ENCODE measurements at regions not wholly inside any gene's neighbourhood (a gene's known extent, or its start where the extent isn't known, plus 50 kb on each side); places are given as distances from the start of the nearest gene placed in this dataset.

DNA sequence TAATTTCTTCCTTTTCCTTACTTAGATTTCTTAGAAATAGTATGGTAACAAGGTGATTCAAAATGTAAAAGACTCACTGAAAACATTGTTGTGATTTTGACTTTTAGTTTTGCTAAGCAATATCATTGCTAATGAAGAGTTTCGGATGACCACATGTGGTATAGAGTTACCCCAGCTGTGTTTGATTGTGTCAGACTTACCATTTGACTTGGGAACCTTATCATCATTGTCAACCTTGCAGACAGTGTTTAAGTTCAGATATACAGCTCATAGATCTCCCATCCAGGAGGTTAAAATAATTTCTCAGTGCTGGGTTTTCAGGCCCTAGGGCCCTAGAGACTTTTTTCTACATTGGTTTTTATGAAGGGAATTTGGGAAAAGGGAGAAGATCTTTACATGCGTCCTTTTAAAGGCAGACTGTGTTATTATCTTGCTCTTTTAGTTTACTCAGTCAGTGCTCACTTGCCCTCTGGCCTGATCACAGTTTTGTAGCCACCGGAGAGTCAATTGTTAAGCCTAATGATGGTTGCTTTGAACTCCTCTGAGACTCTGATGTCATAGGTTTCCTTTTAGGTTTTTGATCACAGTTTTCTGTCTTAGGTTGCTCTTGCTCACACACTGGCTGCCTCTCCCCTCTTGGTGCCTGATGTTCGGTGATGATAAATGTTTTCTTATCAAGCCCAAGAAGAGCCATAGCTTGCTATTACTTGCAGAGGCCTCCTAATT, 133.5 kb upstream of the ZPLD1 start:
- H3K36me3 ChIP-seq (ENCODE audit: insufficient read depth, low read length): no peaks in the 10 kb centered on the region
- H3K9me3 ChIP-seq (ENCODE audit: insufficient read depth, low read depth, low read length): no peaks in the 10 kb centered on the region
- H3K4me3 ChIP-seq (ENCODE audit: low read length, poor library complexity, severe bottlenecking): no peak overlapping the region
- H3K9ac ChIP-seq (ENCODE audit: low read depth, low read length, poor library complexity, severe bottlenecking): no peak overlapping the region
- no peaks in the 10 kb centered on the region for H3K9me2 ChIP-seq (replicated peaks; ENCODE audit: low read depth, low read length)
- no peak overlapping the region for H2AFZ ChIP-seq (ENCODE audit: low read length)
- TF ChIP-seq, protein P1, sequence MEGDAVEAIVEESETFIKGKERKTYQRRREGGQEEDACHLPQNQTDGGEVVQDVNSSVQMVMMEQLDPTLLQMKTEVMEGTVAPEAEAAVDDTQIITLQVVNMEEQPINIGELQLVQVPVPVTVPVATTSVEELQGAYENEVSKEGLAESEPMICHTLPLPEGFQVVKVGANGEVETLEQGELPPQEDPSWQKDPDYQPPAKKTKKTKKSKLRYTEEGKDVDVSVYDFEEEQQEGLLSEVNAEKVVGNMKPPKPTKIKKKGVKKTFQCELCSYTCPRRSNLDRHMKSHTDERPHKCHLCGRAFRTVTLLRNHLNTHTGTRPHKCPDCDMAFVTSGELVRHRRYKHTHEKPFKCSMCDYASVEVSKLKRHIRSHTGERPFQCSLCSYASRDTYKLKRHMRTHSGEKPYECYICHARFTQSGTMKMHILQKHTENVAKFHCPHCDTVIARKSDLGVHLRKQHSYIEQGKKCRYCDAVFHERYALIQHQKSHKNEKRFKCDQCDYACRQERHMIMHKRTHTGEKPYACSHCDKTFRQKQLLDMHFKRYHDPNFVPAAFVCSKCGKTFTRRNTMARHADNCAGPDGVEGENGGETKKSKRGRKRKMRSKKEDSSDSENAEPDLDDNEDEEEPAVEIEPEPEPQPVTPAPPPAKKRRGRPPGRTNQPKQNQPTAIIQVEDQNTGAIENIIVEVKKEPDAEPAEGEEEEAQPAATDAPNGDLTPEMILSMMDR (conservative IDR thresholded peaks at IDR 0.05; ENCODE audit: low read length): no peak
- no peak for TF ChIP-seq EZH2phosphoT487 (IDR thresholded peaks at IDR 0.05; ENCODE audit: borderline replicate concordance)
- H3K27me3 ChIP-seq (ENCODE audit: insufficient read depth, low read length, poor library complexity, severe bottlenecking): no peaks in the 10 kb centered on the region
- no peaks in the 10 kb centered on the region for H3K79me2 ChIP-seq (ENCODE audit: insufficient read depth, low read length)
- peaks cover 7% of the 10 kb centered on the region for H3K4me1 ChIP-seq (ENCODE audit: insufficient read depth, low read length, poor library complexity, severe bottlenecking)
- H3F3A ChIP-seq (ENCODE audit: low read depth): no peaks in the 10 kb centered on the region
- no peak overlapping the region for H3K4me2 ChIP-seq (ENCODE audit: low read depth, low read length, poor library complexity, severe bottlenecking)
- H4K20me1 ChIP-seq (ENCODE audit: insufficient read depth, low read length, poor library complexity, severe bottlenecking): no peaks in the 10 kb centered on the region

DNA sequence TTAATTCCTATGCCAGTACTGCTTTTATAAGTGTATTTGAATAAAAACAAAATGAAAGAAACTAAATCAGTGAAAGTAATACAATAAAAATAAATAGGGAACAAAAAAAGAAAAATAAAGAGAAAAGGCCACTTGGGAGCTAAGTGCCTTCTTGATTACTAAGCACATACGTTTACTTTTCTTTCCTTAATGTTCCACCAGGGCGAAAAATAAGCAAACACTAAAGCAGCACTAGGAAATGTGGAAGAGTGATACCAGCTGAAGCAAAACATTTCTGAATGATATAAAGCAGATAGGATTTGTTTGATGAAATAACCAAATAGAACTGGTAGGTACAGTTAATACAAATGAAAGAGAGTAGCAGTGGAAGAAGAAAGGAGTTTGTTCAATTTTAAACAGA, 132.8 kb upstream of the ZPLD1 start:
- Histone ChIP-seq H3K9me3 (ENCODE audit: insufficient read depth, low read depth, low read length) (no peaks in the 10 kb centered on the region), H3K79me2 (ENCODE audit: insufficient read depth, low read length) (no peaks in the 10 kb centered on the region), H2AFZ (ENCODE audit: low read length) (no peak overlapping the region), H3K4me3 (ENCODE audit: low read length, poor library complexity, severe bottlenecking) (no peak overlapping the region), H3K27me3 (ENCODE audit: insufficient read depth, low read length, poor library complexity, severe bottlenecking) (no peaks in the 10 kb centered on the region), H4K20me1 (ENCODE audit: insufficient read depth, low read length, poor library complexity, severe bottlenecking) (no peaks in the 10 kb centered on the region), H3K36me3 (ENCODE audit: insufficient read depth, low read length) (no peaks in the 10 kb centered on the region), H3K4me2 (ENCODE audit: low read depth, low read length, poor library complexity, severe bottlenecking) (no peak overlapping the region), H3K9me2 (replicated peaks; ENCODE audit: low read depth, low read length) (no peaks in the 10 kb centered on the region), H3K9ac (ENCODE audit: low read depth, low read length, poor library complexity, severe bottlenecking) (no peak overlapping the region), H3F3A (ENCODE audit: low read depth) (no peaks in the 10 kb centered on the region), H3K4me1 (ENCODE audit: insufficient read depth, low read length, poor library complexity, severe bottlenecking) (peaks cover 4% of the 10 kb centered on the region)
- TF ChIP-seq EZH2phosphoT487 (IDR thresholded peaks at IDR 0.05; ENCODE audit: borderline replicate concordance): no peak
- TF ChIP-seq, protein P1 (conservative IDR thresholded peaks at IDR 0.05; ENCODE audit: low read length): no peak

DNA sequence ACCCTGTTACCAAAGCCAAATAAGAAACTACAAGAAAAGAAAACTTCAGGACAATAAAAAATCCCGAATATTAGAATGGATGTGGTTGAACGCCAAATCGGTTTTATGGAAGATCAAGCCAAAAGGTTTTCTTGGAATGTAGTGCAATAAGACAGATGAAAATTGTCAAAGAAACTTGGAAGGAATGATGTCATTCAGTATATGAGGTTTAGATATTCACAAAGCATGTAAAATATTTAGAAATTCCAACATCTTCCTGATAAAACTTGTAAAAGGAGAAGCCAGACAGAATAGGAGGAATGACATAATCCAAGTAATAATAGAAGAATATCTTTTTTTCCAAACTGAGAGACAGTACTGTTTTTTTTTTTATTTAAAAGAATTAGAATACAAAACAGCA, 130.3 kb upstream of the ZPLD1 start:
- Histone ChIP-seq H3K9me2 (replicated peaks; ENCODE audit: low read depth, low read length) (no peaks in the 10 kb centered on the region), H2AFZ (ENCODE audit: low read length) (no peak overlapping the region), H3K4me3 (ENCODE audit: low read length, poor library complexity, severe bottlenecking) (no peak overlapping the region)

More for the DNA sequence above, 130.3 kb upstream of the ZPLD1 start:
- Histone ChIP-seq H4K20me1 (ENCODE audit: insufficient read depth, low read length, poor library complexity, severe bottlenecking) (no peaks in the 10 kb centered on the region), H3K4me1 (ENCODE audit: insufficient read depth, low read length, poor library complexity, severe bottlenecking) (no peaks in the 10 kb centered on the region), H3K36me3 (ENCODE audit: insufficient read depth, low read length) (no peaks in the 10 kb centered on the region), H3K9ac (ENCODE audit: low read depth, low read length, poor library complexity, severe bottlenecking) (no peak overlapping the region), H3F3A (ENCODE audit: low read depth) (no peaks in the 10 kb centered on the region), H3K9me3 (ENCODE audit: insufficient read depth, low read depth, low read length) (no peaks in the 10 kb centered on the region), H3K4me2 (ENCODE audit: low read depth, low read length, poor library complexity, severe bottlenecking) (no peak overlapping the region), H3K27me3 (ENCODE audit: insufficient read depth, low read length, poor library complexity, severe bottlenecking) (no peaks in the 10 kb centered on the region), H3K79me2 (ENCODE audit: insufficient read depth, low read length) (no peaks in the 10 kb centered on the region)
- TF ChIP-seq EZH2phosphoT487 (IDR thresholded peaks at IDR 0.05; ENCODE audit: borderline replicate concordance): no peak
- TF ChIP-seq, protein P1 (conservative IDR thresholded peaks at IDR 0.05; ENCODE audit: low read length): no peak

All from Loucy (cell line).